Sciatic nerve (tissue), 2 donors: ENCODE measurements at regions not wholly inside any gene's neighbourhood (a gene's known extent, or its start where the extent isn't known, plus 50 kb on each side); places are given as distances from the start of the nearest gene placed in this dataset.
"Not testable (repeated sequence)": the region's sequence is repeated elsewhere in the genome, so short reads cannot be mapped to it uniquely, and the experiment has no call there.

ENCODE experiments used
- ATAC-seq: fragments of 200-7000 bp; cut with Tn5 transposase; one replicate; pipeline ENCODE4 v1.9.1; 2020; ENCODE audit warnings: mild to moderate bottlenecking, moderate library complexity
- DNase-seq: peaks from one replicate; pipeline ENCODE4 v3.0.0-alpha.2; 2020; ENCODE audit warnings: low spot score
- intact Hi-C: fragments of 100-400 bp; cut with DNase I; formaldehyde crosslinking; loops from one replicate; pipeline ENCODE4 v1.14.2; 2022
- donor health status: DM: no; HTN: no; CAD: no.
- donor health status: DM: no; HTN: no; CAD: no.

DNA sequence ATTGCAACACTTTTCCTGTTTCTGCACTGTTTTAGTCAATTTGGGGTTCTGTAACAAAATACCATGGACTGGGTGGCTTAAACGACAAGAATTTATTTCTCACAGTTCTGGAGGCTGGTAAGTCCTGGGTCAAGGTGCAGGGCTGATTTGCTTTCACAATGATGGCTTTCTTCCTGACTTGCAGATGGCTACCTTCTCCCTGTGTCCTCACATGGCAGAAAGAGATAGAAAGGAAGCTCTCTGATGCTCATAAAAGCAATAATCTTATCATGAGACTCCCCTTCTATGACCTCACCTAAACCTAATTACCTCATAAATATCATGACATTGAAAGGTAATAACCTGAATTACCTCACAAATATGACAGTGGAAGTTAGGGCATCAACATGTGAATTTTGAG, 511.5 kb upstream of the CITED2 start:
- intact Hi-C loops = no loop called here
- DNase-seq (no peak), ATAC-seq (no peak)

DNA sequence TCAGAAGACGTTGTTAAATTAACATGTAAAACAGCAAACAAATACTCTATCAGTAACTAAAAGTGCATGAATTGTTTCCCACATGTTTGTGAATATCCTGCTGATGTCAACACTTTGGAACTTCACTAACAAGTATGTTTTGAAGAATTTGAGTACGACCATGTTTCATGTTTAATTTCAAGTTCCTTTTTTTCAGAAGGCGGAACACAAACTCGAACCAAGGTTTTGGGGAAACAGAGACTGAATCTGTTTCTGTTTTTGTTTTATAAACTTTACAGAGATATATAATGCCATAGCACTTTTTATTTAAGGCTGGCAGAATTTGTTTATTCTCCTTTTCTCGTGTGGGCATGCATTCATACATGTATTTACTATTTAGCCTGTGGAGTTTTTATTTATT, 509.3 kb upstream of the CITED2 start:
- ATAC-seq = no peak
- intact Hi-C loops = no loop called here
- no peak for DNase-seq

DNA sequence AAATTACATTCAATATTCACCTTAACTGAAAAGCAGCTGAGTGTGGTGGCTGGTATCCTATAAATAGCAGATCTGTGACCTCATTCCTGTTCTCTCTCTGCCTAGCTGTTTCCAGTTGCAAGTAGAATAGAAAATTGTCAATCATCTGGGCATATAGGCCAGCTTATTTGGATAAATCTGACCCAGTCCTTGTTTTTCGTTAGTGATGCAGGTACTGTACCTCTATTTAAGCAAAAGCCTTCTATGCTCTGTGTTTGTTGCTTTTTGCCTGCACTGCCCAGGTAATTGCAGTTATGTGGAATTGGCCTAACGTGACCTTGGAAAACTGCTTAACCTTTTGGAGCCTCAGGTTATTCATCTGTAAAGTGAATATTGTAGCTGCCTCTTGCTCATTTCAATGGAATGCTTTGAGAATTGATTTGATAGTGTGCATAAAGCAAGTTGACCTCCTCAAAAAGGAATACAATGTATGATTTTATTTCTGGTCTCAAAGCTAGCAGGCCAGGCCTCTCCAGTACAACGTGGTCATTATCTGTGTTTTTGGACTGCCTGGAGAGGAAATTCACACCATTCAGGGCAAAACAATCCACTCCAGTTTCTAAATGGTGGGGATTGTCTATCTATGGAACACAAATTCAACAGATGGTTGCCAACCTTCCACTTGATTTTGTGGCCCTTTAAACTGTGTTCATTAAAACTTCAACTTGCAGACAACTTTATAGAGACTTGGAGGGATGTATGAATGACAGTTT, 508.7 kb upstream of the CITED2 start:
- ATAC-seq = peak; percentile 49
- DNase-seq = no peak
- intact Hi-C loops = no loop called here

DNA sequence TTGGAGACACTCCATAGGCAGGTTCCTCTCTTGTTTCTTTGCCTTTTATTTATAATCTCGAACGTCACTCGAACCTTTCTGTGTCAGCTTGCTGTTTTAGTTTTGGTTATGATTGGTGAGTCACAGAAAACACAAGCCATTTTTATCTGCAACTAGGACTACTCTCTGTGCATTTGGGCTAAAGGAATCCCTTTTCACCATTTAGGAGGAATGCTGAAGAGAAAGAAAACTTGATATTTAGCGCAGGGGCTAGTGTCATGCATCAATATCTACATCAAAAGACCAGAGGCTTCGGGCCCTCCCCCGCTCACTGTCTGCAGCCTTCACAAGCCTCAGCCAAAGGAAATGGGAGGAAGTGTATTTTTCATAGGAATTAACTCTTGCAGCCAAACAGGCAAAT, 507.8 kb upstream of the CITED2 start:
- DNase-seq (no peak), ATAC-seq (peak; percentile 26)
- intact Hi-C loops = no loop called here

- intact Hi-C loops = no loop called here
- ATAC-seq = peak; percentile 66
- no peak for DNase-seq
Observed at GRCh38 chr6:139881728-139882211, 507.3 kb upstream of the CITED2 start.

DNA sequence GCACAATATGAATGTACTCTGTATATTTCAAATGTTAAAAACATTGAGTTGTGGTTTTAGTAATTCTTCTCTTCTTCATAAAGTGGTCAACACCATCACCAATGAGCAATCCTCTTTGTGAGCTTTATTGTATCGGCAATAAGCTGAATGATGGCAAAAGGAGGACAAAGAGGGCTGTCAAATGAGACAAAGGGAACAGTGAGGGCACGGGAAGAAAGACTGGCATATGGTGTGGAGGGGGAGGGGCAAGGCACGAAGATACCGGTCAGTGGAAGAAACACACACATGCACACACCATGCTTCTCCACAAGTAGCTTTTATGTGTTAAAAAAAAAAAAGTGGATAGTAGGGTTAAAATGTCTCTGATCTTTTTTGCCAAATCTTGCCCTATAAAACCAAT, 506.8 kb upstream of the CITED2 start:
- ATAC-seq (no peak), DNase-seq (no peak)
- intact Hi-C loops = no loop called here

DNA sequence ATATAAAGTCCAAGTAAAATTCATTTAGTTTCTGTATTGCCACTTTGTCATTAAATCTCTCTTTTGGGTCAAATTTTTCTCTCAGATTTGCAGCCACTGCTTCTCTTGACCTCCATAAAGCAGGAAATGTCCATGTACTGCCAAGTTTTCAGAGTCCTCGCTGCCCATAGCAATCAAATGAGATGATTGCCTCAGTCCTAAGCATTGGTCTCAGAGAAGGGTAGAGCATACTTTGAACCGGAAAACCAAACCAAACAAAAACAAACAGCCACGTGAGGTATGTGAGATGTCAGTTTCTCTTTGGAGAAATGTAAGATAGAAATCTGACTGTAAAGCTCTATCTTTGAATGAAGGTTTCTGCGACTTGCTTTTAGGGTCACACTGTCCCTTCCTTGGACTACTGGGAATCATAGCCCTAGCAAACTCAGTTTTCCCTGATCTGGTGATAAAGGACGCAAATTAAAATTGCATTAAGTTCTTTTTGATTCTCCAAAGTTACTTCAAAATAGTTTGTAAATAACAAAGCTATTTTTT, 505.4 kb upstream of the CITED2 start:
- no peak for DNase-seq
- no peak for ATAC-seq
- intact Hi-C loops = no loop called here

GRCh38 chr6:139879241-139879640, 504.8 kb upstream of the CITED2 start:
- not testable (repeated sequence) for ATAC-seq

DNA sequence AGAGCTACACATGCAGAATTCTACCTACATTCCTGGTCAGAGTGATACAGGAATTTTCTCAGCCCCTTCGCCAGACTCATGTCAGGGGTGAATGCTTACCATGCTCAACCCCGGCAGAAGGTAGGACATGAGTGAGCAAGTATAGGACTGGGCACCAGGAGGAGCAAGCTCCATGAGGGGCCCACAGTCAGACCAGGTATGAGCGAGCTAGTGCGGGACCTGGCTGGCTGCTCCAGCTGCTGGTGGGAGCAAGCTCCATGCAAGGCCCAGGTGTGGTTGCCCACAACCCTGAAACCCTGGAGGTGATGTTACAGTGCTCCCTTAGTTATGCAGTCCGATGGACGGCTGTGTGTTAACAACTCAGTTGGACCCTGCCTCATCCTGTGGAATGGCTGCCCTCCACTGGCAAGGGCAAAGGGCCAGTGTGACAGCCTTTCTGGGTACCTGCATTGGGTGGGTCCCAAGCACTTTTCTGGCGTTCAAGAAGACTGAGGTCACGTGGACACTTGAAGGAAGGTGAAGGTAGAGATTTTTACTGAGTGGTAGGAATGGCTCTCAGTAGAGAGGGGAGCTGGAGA, 503.5 kb upstream of the CITED2 start:
- ATAC-seq = no peak
- intact Hi-C loops = no loop called here

More at GRCh38 chr6:139879241-139879640, 504.8 kb upstream of the CITED2 start:
- DNase-seq, intact Hi-C loops: not testable (repeated sequence)

DNA sequence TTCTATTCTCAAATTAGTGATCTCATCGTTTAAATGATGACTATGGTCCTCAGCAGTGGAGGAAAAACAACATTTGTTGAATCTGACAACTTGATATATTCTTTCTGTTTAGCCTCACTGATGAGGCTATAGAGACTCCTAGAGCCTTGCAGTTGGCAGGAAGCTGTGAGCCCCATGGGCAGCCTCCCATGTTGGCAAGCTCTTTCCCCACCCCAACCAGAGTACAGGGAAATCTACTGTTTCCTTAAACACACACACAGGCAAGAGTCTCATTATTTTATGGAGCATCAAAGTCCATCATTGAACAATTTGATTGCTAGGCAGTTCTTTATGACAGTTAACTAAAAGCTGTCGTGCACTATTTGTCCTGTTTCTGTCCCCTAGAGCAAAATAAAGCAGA, 498.2 kb upstream of the CITED2 start:
- intact Hi-C loops = no loop called here
- ATAC-seq (no peak), DNase-seq (no peak)

More for the DNA sequence above, 503.5 kb upstream of the CITED2 start:
- no peak for DNase-seq

DNA sequence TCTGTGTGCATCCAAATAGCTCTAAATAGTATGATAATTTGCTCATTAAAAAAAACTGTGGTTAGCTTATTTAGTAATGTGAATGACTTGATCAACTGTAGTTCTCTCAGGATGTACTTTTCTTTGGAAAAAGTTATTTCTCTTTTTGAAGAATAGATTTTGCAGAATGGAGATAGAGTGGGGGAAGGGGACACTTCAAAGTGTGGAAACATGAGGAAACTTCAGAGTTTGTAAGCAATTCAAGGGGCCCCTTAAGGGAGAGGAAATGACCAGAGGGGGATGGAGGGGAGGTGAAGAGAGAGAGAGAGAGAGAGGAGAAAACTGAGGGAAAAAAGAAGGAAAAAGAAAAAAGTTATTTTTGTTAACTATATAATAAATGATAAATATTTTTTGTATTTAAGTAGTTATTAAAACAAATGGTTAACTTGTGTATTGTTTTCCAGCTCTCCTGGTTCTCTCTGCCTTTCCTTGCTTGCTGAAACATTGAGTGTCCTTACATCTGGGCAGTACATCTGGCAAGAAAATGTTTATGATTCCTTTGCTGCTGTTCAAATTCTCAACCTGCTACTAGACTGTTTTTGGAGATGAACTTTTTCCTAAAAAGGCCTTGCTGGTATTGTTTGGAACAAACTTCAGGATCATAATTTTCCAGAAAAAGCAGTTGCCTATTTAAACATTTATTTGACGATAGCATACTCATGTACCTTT, 497.5 kb upstream of the CITED2 start:
- intact Hi-C loops = no loop called here
- ATAC-seq (no peak), DNase-seq (no peak)

DNA sequence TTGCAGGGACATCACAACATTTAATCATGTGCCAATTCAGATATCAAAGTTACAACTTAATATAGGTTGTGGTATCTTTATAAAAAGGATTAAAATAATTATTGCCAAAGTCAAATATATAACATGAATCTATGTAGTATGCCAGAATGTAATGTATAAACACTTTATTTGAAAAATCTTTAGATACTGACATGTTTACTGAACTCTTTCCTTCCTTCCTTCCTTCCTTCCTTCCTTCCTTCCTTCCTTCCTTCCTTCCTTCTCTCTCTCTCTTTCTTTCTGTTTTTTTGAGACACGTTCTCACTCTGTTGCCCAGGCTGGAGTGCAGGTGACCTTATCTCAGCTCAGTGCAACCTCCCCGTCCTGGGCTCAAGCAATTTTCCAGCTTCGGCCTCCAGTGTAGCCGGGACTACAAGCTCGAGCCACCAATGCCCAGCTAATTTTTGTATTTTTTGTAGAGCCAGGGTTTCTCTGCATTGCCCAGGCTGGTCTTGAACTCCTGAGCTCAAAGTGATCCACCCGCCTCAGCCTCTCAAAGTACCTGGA, 496.8 kb upstream of the CITED2 start:
- no peak for ATAC-seq
- intact Hi-C loops = no loop called here

DNA sequence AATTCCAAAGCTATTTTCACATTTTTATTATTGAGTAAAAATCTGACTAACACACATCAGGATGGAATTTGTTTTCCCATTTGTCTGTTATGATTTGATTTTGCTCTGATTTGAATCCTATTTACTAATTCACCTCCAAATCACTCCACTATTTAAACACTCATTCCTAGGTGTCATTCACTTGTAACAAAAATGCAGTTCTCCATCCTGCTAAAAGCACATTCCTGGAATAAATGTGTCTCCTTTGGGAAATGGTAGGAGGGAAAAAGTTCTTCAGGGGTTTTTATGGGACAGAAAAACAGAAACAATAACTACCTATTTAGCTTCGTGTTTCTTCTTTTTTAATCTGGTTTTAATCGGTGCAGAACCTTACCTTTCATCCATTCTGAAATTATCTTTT, 494.1 kb upstream of the CITED2 start:
- DNase-seq (no peak), ATAC-seq (no peak)
- intact Hi-C loops = no loop called here

More for the DNA sequence above, 496.8 kb upstream of the CITED2 start:
- no peak for DNase-seq

DNA sequence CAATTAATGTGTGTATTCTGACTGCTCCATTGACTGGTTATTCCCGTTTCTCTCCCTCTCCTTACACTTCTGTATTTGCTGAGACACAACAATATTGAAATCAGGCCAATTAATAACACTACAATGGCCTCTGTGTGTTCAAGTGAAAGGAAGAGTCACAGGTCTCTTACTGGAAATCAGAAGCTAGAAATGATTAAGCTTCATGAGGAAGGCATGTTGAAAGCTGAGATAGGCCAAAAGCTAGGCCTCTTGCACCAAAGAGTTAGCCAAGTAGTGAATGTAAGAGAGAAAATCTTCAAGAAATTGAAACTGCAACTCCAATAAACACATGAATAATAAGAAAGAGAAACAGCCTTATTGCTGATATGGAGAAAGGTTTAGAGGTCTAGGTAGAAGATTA, 489.5 kb upstream of the CITED2 start:
- ATAC-seq = no peak
- intact Hi-C loops = no loop called here

GRCh38 chr6:139863346-139863745, 488.9 kb upstream of the CITED2 start:
- intact Hi-C loops = no loop called here
- no peak for ATAC-seq

More for the DNA sequence above, 489.5 kb upstream of the CITED2 start:
- DNase-seq = no peak

DNA sequence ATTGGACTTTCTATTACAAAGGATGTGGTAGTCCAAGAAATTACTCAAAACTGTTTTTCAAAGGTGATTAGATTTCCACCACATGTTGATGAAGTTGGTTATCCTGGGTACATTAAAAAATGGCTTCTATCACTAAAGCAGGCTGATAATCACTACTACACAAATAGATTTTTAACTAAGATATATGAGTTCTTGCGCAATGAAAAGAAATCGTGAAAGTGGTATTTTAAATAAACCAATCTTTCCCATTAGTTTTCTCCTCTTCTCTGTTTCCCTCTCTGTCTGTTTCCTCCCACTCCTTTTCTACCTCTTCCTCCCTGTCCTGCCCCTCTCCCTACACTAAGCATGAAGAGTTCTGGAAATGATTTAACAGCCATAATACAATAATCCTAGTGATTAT, 487.9 kb upstream of the CITED2 start:
- ATAC-seq = no peak
- no peak for DNase-seq
- intact Hi-C loops = no loop called here

More at GRCh38 chr6:139863346-139863745, 488.9 kb upstream of the CITED2 start:
- no peak for DNase-seq

GRCh38 chr6:139860203-139860602, 485.8 kb upstream of the CITED2 start:
- intact Hi-C loops = no loop called here
- no peak for DNase-seq
- no peak for ATAC-seq

GRCh38 chr6:139858429-139858828, 484.0 kb upstream of the CITED2 start:
- ATAC-seq (no peak), DNase-seq (no peak)
- intact Hi-C loops = no loop called here

- intact Hi-C loops = no loop called here
- ATAC-seq = no peak
Observed at GRCh38 chr6:139857143-139857542, 482.7 kb upstream of the CITED2 start.

GRCh38 chr6:139856562-139856961, 482.1 kb upstream of the CITED2 start:
- ATAC-seq (no peak), DNase-seq (no peak)
- intact Hi-C loops = no loop called here

More at GRCh38 chr6:139857143-139857542, 482.7 kb upstream of the CITED2 start:
- DNase-seq = no peak
